Adrenal gland (tissue), 5 donors: ENCODE measurements at regions not wholly inside any gene's neighbourhood (a gene's known extent, or its start where the extent isn't known, plus 50 kb on each side); places are given as distances from the start of the nearest gene placed in this dataset.

ENCODE experiments used
- POLR2A ChIP-seq, 2 donors: fragments of 450-650 bp; IDR thresholded peaks; one replicate each; pipeline ENCODE4 v1.6.1; 2017; ENCODE audit warnings: antibody characterized with exemption in 2 of 2, mild to moderate bottlenecking in 2 of 2, moderate library complexity in 1 of 2
- TF ChIP-seq, protein P1 (sequence below), 6 experiments: fragments of 450-650 bp in 4 of 6; fragments of 200-600 bp in 2 of 6; sonication (generic) in 1 of 6; IDR thresholded peaks; 1 replicate in 5 of 6; 2 replicates in 1 of 6; pipeline versions ENCODE4 v1.5.1 to v1.8.0; 2016 to 2021; ENCODE audit warnings: antibody characterized with exemption in 6 of 6, mild to moderate bottlenecking in 2 of 6, moderate library complexity in 1 of 6
- donor health status: DM: no; HTN: no; CAD: no.

DNA sequence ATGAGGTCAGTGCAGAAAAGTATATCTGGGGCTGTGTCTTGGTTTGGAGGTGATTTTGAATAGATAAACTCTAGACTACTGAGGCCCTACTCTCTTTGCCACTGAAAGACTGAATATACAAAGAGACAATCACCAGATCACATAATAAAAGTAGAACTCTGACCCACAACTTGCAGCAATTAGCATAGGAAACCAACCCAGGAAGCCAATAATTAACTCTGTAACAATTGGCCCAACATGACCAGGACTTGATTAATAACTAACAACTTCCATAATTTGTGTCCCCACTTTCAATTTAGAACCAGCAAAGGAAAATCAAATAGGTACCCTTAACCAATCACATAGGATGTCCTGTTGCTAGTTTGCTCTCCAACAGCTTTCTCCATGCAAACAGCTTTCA is 1104.9 kb upstream of the CELF4 start:
- TF ChIP-seq POLR2A (IDR thresholded peaks at IDR 0.05) = no peak
- TF ChIP-seq, protein P1, sequence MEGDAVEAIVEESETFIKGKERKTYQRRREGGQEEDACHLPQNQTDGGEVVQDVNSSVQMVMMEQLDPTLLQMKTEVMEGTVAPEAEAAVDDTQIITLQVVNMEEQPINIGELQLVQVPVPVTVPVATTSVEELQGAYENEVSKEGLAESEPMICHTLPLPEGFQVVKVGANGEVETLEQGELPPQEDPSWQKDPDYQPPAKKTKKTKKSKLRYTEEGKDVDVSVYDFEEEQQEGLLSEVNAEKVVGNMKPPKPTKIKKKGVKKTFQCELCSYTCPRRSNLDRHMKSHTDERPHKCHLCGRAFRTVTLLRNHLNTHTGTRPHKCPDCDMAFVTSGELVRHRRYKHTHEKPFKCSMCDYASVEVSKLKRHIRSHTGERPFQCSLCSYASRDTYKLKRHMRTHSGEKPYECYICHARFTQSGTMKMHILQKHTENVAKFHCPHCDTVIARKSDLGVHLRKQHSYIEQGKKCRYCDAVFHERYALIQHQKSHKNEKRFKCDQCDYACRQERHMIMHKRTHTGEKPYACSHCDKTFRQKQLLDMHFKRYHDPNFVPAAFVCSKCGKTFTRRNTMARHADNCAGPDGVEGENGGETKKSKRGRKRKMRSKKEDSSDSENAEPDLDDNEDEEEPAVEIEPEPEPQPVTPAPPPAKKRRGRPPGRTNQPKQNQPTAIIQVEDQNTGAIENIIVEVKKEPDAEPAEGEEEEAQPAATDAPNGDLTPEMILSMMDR (IDR thresholded peaks at IDR 0.05) = no peak
